ENCODE measurements at regions not wholly inside any gene's neighbourhood (a gene's known extent, or its start where the extent isn't known, plus 50 kb on each side); places are given as distances from the start of the nearest gene placed in this dataset.

- CTCF ChIA-PET (ENCODE audit: low intra/inter-chr PET ratio, low total read pairs), result no interaction called here
- no peaks in the 10 kb centered on the region for H3K36me3 ChIP-seq (replicated peaks in 1 of 2; ENCODE audit: control insufficient read depth in 1 of 2, insufficient read depth in 2 of 2, low read length in 2 of 2)
- H3K9me3 ChIP-seq (ENCODE audit: low read length), result no peaks in the 10 kb centered on the region
- ATAC-seq (no peak), DNase-seq (ENCODE audit: low spot score) (no peak), FAIRE-seq (no peak)
- intact Hi-C loops (cut with micrococcal nuclease; ENCODE audit: unreplicated experiment), result no loop called here
- in situ Hi-C loops (cut with HindIII; ENCODE audit: extremely low pct_ligation_motif_present, low pct_unique_long_range_greater_than_20kb), result no loop called here
- WGBS (ENCODE audit: low lambda C conversion rate), result 0% methylated on average over 2 of the region's 2 CpGs
- H3K27me3 ChIP-seq (ENCODE audit: control insufficient read depth in 1 of 2, insufficient read depth in 2 of 2, low read length in 2 of 2), result no peaks in the 10 kb centered on the region
- H3K4me3 ChIP-seq (replicated peaks in 1 of 3; ENCODE audit: insufficient read depth in 1 of 3, low read depth in 2 of 3, low read length in 3 of 3), result no peak overlapping the region
- H2AFZ ChIP-seq (ENCODE audit: low read length), result no peak overlapping the region
- TF ChIP-seq ZNF337 (CRISPR knock-in tag; IDR thresholded peaks at IDR 0.05; ENCODE audit: borderline replicate concordance, low read depth) (no peak), KMT2A (CRISPR knock-in tag; IDR thresholded peaks at IDR 0.05) (no peak), PCBP1 (IDR thresholded peaks at IDR 0.05; ENCODE audit: borderline replicate concordance, low read depth, low read length) (no peak), KLF6 (CRISPR knock-in tag; IDR thresholded peaks at IDR 0.05) (no peak), NR2F6 (IDR thresholded peaks at IDR 0.05) (peak; percentile 74), NR2F6 (CRISPR knock-in tag; IDR thresholded peaks at IDR 0.05) (no peak), NR2F2 (IDR thresholded peaks at IDR 0.05; ENCODE audit: borderline replicate concordance, low read depth) (peak; percentile 87), SOX13 (IDR thresholded peaks at IDR 0.05) (no peak), SOX13 (CRISPR knock-in tag; conservative IDR thresholded peaks at IDR 0.05 in 1 of 2, IDR thresholded peaks at IDR 0.05 in 1 of 2) (peak in 1 of 2 experiments; percentile 13; a peak in 1 of 4 replicates), ZNF317 (CRISPR knock-in tag; IDR thresholded peaks at IDR 0.05) (no peak), HHEX (CRISPR knock-in tag; IDR thresholded peaks at IDR 0.05) (0 out of 2 replicates have a peak, but pooled peaks have one; percentile 12)
- no peaks in the 10 kb centered on the region for H3K79me2 ChIP-seq (ENCODE audit: insufficient read depth, low read length)
- H3K9ac ChIP-seq (ENCODE audit: insufficient read depth, low read depth, low read length), result no peak overlapping the region
- BruUV-seq (replicated peaks), result no TSS peak
- H3K27ac ChIP-seq (ENCODE audit: extremely low read length, insufficient read depth, low read length), result no peak overlapping the region
- POLR2A ChIA-PET, result no interaction called here
- no peaks in the 10 kb centered on the region for H4K20me1 ChIP-seq (ENCODE audit: insufficient read depth, low read length)
- H3K4me1 ChIP-seq (ENCODE audit: insufficient read depth, low read length), result no peaks in the 10 kb centered on the region
- no peak overlapping the region for H3K4me2 ChIP-seq (ENCODE audit: low read depth, low read length)
Observed at GRCh38 chr5:88393042-88393441, 124.4 kb upstream of the TMEM161B start.

DNA sequence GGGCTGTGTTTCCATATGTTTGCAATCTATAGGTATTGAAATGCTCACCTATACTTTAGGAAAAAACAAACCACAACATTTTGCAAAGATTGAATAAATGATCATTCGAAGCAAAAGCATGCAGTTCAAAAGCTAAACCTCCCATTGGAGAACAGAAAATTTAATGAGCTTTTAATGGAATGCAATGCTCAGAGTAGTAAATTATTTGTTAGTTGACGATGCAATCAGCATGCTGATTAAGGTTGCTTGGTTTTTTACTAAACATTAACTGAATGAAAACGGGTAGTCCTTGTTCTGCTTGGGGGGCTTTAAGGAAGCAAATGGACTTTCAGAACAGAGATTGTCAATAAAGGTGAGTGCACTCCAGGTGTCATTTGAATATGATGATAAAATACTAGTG, 123.3 kb upstream of the TMEM161B start:
- Histone ChIP-seq H3K9ac (ENCODE audit: insufficient read depth, low read depth, low read length) (no peak overlapping the region), H3K79me2 (ENCODE audit: insufficient read depth, low read length) (no peaks in the 10 kb centered on the region), H3K27ac (ENCODE audit: extremely low read length, insufficient read depth, low read length) (no peak overlapping the region), H3K27me3 (ENCODE audit: control insufficient read depth in 1 of 2, insufficient read depth in 2 of 2, low read length in 2 of 2) (no peaks in the 10 kb centered on the region), H3K4me2 (ENCODE audit: low read depth, low read length) (no peak overlapping the region), H3K36me3 (replicated peaks in 1 of 2; ENCODE audit: control insufficient read depth in 1 of 2, insufficient read depth in 2 of 2, low read length in 2 of 2) (no peaks in the 10 kb centered on the region), H3K9me3 (ENCODE audit: low read length) (no peaks in the 10 kb centered on the region), H3K4me3 (replicated peaks in 1 of 3; ENCODE audit: insufficient read depth in 1 of 3, low read depth in 2 of 3, low read length in 3 of 3) (no peak overlapping the region), H2AFZ (ENCODE audit: low read length) (no peak overlapping the region), H4K20me1 (ENCODE audit: insufficient read depth, low read length) (no peaks in the 10 kb centered on the region), H3K4me1 (ENCODE audit: insufficient read depth, low read length) (no peaks in the 10 kb centered on the region)
- FAIRE-seq (no peak), ATAC-seq (no peak), DNase-seq (ENCODE audit: low spot score) (no peak)
- ChIA-PET CTCF (ENCODE audit: low intra/inter-chr PET ratio, low total read pairs) (no interaction called here), POLR2A (no interaction called here)
- intact Hi-C loops (cut with micrococcal nuclease; ENCODE audit: unreplicated experiment) (no loop called here), in situ Hi-C loops (cut with HindIII; ENCODE audit: extremely low pct_ligation_motif_present, low pct_unique_long_range_greater_than_20kb) (no loop called here)
- TF ChIP-seq FOXC1 (CRISPR knock-in tag; IDR thresholded peaks at IDR 0.05; ENCODE audit: borderline replicate concordance), result no peak
- TF ChIP-seq TSC22D2 (CRISPR knock-in tag; IDR thresholded peaks at IDR 0.05; ENCODE audit: borderline replicate concordance), result no peak
- no peak for TF ChIP-seq DBP (CRISPR knock-in tag; IDR thresholded peaks at IDR 0.05; ENCODE audit: not compliant biosample characterization)
- no peak for TF ChIP-seq HOXD1 (CRISPR knock-in tag; IDR thresholded peaks at IDR 0.05)
- TF ChIP-seq, protein P1, sequence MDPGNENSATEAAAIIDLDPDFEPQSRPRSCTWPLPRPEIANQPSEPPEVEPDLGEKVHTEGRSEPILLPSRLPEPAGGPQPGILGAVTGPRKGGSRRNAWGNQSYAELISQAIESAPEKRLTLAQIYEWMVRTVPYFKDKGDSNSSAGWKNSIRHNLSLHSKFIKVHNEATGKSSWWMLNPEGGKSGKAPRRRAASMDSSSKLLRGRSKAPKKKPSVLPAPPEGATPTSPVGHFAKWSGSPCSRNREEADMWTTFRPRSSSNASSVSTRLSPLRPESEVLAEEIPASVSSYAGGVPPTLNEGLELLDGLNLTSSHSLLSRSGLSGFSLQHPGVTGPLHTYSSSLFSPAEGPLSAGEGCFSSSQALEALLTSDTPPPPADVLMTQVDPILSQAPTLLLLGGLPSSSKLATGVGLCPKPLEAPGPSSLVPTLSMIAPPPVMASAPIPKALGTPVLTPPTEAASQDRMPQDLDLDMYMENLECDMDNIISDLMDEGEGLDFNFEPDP (CRISPR knock-in tag; conservative IDR thresholded peaks at IDR 0.05), result no peak
- TF ChIP-seq, protein P2, sequence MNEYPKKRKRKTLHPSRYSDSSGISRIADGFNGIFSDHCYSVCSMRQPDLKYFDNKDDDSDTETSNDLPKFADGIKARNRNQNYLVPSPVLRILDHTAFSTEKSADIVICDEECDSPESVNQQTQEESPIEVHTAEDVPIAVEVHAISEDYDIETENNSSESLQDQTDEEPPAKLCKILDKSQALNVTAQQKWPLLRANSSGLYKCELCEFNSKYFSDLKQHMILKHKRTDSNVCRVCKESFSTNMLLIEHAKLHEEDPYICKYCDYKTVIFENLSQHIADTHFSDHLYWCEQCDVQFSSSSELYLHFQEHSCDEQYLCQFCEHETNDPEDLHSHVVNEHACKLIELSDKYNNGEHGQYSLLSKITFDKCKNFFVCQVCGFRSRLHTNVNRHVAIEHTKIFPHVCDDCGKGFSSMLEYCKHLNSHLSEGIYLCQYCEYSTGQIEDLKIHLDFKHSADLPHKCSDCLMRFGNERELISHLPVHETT (CRISPR knock-in tag; conservative IDR thresholded peaks at IDR 0.05), result no peak
- BruUV-seq (replicated peaks), result no TSS peak
- 15% methylated on average over 3 of the region's 3 CpGs for WGBS (ENCODE audit: low lambda C conversion rate)
